ENCODE measurements at regions not wholly inside any gene's neighbourhood (a gene's known extent, or its start where the extent isn't known, plus 50 kb on each side); places are given as distances from the start of the nearest gene placed in this dataset.

DNA sequence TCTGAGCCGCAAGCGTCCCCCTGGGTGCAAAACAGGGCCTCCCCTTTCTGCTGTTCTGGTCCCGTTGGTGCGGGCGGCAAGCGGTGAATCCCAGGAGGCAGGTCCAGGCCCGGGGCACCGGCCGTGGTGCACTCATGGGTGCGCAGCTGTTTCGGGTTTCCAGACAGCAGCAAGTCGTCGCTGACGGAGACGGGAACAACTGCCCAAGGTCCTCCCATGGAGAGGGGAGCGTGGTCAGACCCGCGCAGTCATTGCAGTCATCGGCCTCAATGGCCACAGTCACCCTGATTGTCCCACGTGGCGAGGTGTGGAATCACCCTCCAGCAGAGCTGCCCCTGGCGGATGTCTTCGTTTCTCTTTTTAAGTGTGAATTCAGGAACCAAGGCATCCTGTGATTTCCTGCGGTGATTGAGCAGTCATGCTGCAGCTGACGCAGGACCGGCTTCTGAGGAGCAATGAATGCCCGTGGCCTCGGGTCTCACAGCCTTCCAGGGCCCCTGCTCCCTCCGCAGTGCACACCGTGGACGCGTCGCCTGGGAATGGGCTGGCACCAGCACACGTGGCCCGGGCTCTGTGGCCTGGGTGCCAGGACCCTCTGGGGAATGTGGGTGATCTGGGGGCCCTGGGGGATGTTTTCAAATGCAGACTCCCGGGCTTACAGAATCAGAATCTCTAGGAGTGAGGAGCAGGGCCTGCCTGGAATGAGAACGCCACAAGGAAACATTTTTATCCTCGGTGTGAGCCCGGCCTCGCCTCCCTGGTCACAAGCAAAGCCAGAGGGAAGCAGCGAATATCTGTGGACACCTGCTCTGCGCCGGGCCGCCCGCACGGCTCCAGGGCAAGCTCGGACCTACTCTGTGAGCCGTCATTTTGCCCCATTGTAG lies 244.2 kb upstream of the SALL3 start:
- TF ChIP-seq, protein P1, sequence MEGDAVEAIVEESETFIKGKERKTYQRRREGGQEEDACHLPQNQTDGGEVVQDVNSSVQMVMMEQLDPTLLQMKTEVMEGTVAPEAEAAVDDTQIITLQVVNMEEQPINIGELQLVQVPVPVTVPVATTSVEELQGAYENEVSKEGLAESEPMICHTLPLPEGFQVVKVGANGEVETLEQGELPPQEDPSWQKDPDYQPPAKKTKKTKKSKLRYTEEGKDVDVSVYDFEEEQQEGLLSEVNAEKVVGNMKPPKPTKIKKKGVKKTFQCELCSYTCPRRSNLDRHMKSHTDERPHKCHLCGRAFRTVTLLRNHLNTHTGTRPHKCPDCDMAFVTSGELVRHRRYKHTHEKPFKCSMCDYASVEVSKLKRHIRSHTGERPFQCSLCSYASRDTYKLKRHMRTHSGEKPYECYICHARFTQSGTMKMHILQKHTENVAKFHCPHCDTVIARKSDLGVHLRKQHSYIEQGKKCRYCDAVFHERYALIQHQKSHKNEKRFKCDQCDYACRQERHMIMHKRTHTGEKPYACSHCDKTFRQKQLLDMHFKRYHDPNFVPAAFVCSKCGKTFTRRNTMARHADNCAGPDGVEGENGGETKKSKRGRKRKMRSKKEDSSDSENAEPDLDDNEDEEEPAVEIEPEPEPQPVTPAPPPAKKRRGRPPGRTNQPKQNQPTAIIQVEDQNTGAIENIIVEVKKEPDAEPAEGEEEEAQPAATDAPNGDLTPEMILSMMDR (IDR thresholded peaks at IDR 0.05; ENCODE audit: low read depth, low read length) = no peak
- no peak for TF ChIP-seq EZH2phosphoT487 (IDR thresholded peaks at IDR 0.05; ENCODE audit: low read depth)
- H3K27ac ChIP-seq (ENCODE audit: low read length) = no peak overlapping the region
- H2AFZ ChIP-seq (ENCODE audit: low read depth, low read length) = no peak overlapping the region
- no peaks in the 10 kb centered on the region for H3K27me3 ChIP-seq (ENCODE audit: low read depth, low read length)
- no peaks in the 10 kb centered on the region for H3K9me3 ChIP-seq (ENCODE audit: insufficient read depth, low read length)
- no peaks in the 10 kb centered on the region for H3K79me2 ChIP-seq (ENCODE audit: low read length)
- H3K36me3 ChIP-seq (replicated peaks; ENCODE audit: low read depth, low read length) = no peaks in the 10 kb centered on the region
- no peak overlapping the region for H3K4me3 ChIP-seq (ENCODE audit: low read length)
- no peak overlapping the region for H3K9ac ChIP-seq (ENCODE audit: low read length)
- H3K4me2 ChIP-seq (ENCODE audit: low read length) = no peak overlapping the region
- no peaks in the 10 kb centered on the region for H3K4me1 ChIP-seq (ENCODE audit: low read length)
- H4K20me1 ChIP-seq (ENCODE audit: insufficient read depth, low read length) = no peaks in the 10 kb centered on the region

DNA sequence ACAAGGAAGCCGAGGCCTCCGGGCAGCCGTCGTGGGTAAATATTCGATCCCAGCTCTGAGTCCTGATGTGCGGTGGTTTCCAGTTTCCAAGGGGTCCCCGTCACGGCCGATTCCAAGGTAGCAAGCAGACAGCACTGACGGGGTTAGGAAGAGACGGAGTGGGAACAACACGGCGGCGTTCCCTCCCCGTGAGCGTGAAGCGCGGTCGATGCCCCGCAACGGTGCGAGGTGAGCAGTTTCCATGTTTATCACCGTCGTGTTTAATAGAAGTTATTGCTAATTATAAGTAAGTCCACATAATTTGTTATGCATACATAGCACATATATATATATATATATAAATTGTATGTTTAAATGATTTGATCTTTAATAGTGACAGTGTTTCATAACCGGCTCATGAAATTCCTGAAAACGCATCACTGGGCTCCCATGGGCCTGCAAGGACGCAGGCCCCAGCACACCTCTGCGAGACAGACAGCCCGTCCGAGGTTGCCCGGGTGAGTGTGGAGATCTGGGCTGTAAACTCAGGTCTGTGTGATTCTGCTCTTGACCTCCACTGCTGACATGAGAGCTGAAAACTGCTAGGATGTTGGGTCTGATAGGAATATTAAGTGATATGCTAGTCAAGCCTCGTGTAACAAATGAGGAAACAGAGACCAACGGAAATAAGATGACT lies 243.5 kb upstream of the SALL3 start:
- Histone ChIP-seq H3K27me3 (ENCODE audit: low read depth, low read length) (no peaks in the 10 kb centered on the region), H3K27ac (ENCODE audit: low read length) (no peak overlapping the region), H3K4me2 (ENCODE audit: low read length) (no peak overlapping the region), H2AFZ (ENCODE audit: low read depth, low read length) (no peak overlapping the region), H3K4me1 (ENCODE audit: low read length) (no peaks in the 10 kb centered on the region), H3K79me2 (ENCODE audit: low read length) (no peaks in the 10 kb centered on the region), H3K9ac (ENCODE audit: low read length) (no peak overlapping the region), H3K9me3 (ENCODE audit: insufficient read depth, low read length) (no peaks in the 10 kb centered on the region), H4K20me1 (ENCODE audit: insufficient read depth, low read length) (no peaks in the 10 kb centered on the region), H3K36me3 (replicated peaks; ENCODE audit: low read depth, low read length) (no peaks in the 10 kb centered on the region), H3K4me3 (ENCODE audit: low read length) (no peak overlapping the region)
- no peak for TF ChIP-seq EZH2phosphoT487 (IDR thresholded peaks at IDR 0.05; ENCODE audit: low read depth)
- TF ChIP-seq, protein P1 (IDR thresholded peaks at IDR 0.05; ENCODE audit: low read depth, low read length) = no peak

DNA sequence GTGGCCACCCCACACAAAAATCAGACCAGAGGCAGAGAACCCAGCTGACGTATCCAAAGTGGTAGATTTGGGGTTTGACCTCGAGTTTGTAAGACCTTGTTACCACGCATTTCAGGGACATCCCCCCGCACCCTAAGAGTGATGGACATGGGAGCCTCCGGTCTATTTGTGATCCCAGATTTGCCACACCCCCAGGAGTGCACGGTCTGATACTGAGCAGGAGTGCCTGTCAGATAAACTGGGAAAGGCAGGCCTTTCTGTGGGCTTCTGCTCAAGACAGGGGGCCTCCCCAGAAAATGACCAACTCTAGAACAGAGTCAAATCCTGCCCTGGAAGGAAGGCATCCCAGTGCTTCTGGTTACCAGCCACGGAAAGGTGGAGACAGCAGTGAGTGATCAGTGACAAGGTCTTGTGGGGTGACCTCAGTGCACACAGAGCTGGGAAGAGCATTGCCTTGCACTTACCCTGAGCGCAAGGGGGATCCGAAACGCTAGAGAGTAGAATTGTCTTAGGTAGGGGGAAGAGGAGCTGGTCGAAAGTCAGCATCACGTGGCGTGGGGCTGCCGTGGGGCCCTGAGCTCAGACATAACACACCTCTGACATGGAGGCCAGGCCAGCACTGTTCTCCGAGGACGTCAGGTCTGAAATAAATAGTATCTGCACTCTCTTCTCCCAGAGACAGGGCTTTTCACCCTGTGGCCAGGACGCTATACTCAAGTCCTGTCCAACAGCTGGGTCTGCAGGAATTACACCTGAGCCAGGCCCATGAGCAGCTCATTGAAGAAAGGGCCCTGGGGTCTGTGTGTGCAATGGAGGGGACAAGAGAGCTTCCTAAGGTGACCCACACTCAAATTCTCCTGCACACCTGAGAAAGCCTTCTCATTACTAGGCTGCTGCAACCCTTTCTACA lies 242.4 kb upstream of the SALL3 start:
- Histone ChIP-seq H3K4me2 (ENCODE audit: low read length) (no peak overlapping the region), H3K27ac (ENCODE audit: low read length) (no peak overlapping the region), H3K4me3 (ENCODE audit: low read length) (no peak overlapping the region), H3K4me1 (ENCODE audit: low read length) (no peaks in the 10 kb centered on the region), H3K27me3 (ENCODE audit: low read depth, low read length) (no peaks in the 10 kb centered on the region), H3K79me2 (ENCODE audit: low read length) (no peaks in the 10 kb centered on the region), H3K9me3 (ENCODE audit: insufficient read depth, low read length) (no peaks in the 10 kb centered on the region), H3K36me3 (replicated peaks; ENCODE audit: low read depth, low read length) (no peaks in the 10 kb centered on the region), H3K9ac (ENCODE audit: low read length) (no peak overlapping the region), H4K20me1 (ENCODE audit: insufficient read depth, low read length) (no peaks in the 10 kb centered on the region), H2AFZ (ENCODE audit: low read depth, low read length) (no peak overlapping the region)
- TF ChIP-seq EZH2phosphoT487 (IDR thresholded peaks at IDR 0.05; ENCODE audit: low read depth) = no peak
- TF ChIP-seq, protein P1 (IDR thresholded peaks at IDR 0.05; ENCODE audit: low read depth, low read length) = no peak
